HepG2 (cell line): ENCODE measurements at regions not wholly inside any gene's neighbourhood (a gene's known extent, or its start where the extent isn't known, plus 50 kb on each side); places are given as distances from the start of the nearest gene placed in this dataset.

ENCODE experiments used
- ATAC-seq: fragments of 200-7000 bp; cut with Tn5 transposase; 3 replicates; pipeline ENCODE4 v1.9.1; 2020; ENCODE audit warnings: mild to moderate bottlenecking, moderate library complexity
- BruUV-seq: library from RNA; stranded (reverse); fragments of 400-500 nt; replicated peaks from 2 replicates; lab custom pipeline; 2021; lab: Mats Ljungman, UMichigan
- CTCF ChIA-PET: fragments of 300-600 bp; formaldehyde crosslinking; extraction: SDS; loops from one replicate; lab custom pipeline; 2021; ENCODE audit warnings: low total read pairs, inconsistent platforms, low intra/inter-chr PET ratio; lab: Yijun Ruan, JAX
- POLR2A ChIA-PET: fragments of 350-600 bp; sonication (Branson Sonifier 250); formaldehyde crosslinking; loops from one replicate; lab custom pipeline; 2020; ENCODE audit warnings: antibody characterized with exemption, inconsistent platforms; lab: Yijun Ruan, JAX
- DNase-seq: peaks from one replicate; pipeline ENCODE4 v3.0.0-alpha.2; 2015; ENCODE audit warnings: low spot score
- FAIRE-seq: peaks from 3 replicates; lab custom pipeline; 2011; peaks lifted over from hg19 to GRCh38; lab: Jason Lieb, UNC
- H2AFZ ChIP-seq: one replicate; pipeline ENCODE4 v1.6.1; 2011; ENCODE audit warnings: low read length, inconsistent platforms
- H3K27ac ChIP-seq: fragments of 300-600 bp; 3 replicates; pipeline ENCODE4 v1.8.0; 2011; ENCODE audit warnings: mixed run types, mild to moderate bottlenecking, mixed read lengths, low read length, inconsistent platforms; ENCODE audit not compliant: insufficient read depth; ENCODE audit errors: extremely low read length
- H3K27me3 ChIP-seq, 2 experiments: fragments of 200-600 bp in 1 of 2; 2 replicates in 1 of 2; 3 replicates in 1 of 2; pipeline versions ENCODE4 v1.6.0 to v1.8.0; 2011; ENCODE audit warnings: low read length in 2 of 2, mild to moderate bottlenecking in 2 of 2, moderate library complexity in 2 of 2, inconsistent platforms in 1 of 2; ENCODE audit not compliant: insufficient read depth in 2 of 2, control insufficient read depth in 1 of 2
- H3K36me3 ChIP-seq, 2 experiments: fragments of 200-600 bp in 1 of 2; replicated peaks in 1 of 2; 2 replicates in 1 of 2; 3 replicates in 1 of 2; pipeline versions ENCODE4 v1.5.1 to v1.8.0; 2011; ENCODE audit warnings: low read length in 2 of 2, inconsistent platforms in 1 of 2; ENCODE audit not compliant: insufficient read depth in 2 of 2, control insufficient read depth in 1 of 2
- H3K4me1 ChIP-seq: 2 replicates; pipeline ENCODE4 v1.5.1; 2012; ENCODE audit warnings: low read length, inconsistent platforms; ENCODE audit not compliant: insufficient read depth
- H3K4me2 ChIP-seq: 2 replicates; pipeline ENCODE4 v1.6.0; 2011; ENCODE audit warnings: low read depth, low read length, inconsistent platforms
- H3K4me3 ChIP-seq, 3 experiments: fragments of 200-600 bp in 1 of 3; sonication (generic), shearing (Covaris generic) in 1 of 3; replicated peaks in 1 of 3; 2 replicates each; pipeline ENCODE4 v1.5.1; 2011 to 2016; ENCODE audit warnings: low read length in 3 of 3, inconsistent platforms in 2 of 3, low read depth in 2 of 3, mild to moderate bottlenecking in 2 of 3, control low read depth in 1 of 3, mixed read lengths in 1 of 3; ENCODE audit not compliant: insufficient read depth in 1 of 3
- H3K79me2 ChIP-seq: one replicate; pipeline ENCODE4 v1.6.1; 2011; ENCODE audit warnings: low read length, inconsistent platforms; ENCODE audit not compliant: insufficient read depth
- H3K9ac ChIP-seq: 2 replicates; pipeline ENCODE4 v1.6.0; 2011; ENCODE audit warnings: mild to moderate bottlenecking, low read depth, low read length, inconsistent platforms; ENCODE audit not compliant: insufficient read depth
- H3K9me3 ChIP-seq: 2 replicates; pipeline ENCODE4 v1.5.1; 2012; ENCODE audit warnings: mild to moderate bottlenecking, low read length
- H4K20me1 ChIP-seq: 2 replicates; pipeline ENCODE4 v1.6.0; 2011; ENCODE audit warnings: inconsistent platforms, mild to moderate bottlenecking, low read length, moderate library complexity; ENCODE audit not compliant: insufficient read depth
- AKNA ChIP-seq: sonication (generic); formaldehyde crosslinking; IDR thresholded peaks from 2 replicates; pipeline ENCODE4 v1.4.0; 2020; ENCODE audit warnings: missing genetic modification reagents, borderline replicate concordance
- FOXP1 ChIP-seq, 2 experiments: fragments of 450-650 bp in 1 of 2; IDR thresholded peaks; 2 replicates each; pipeline ENCODE4 v1.6.1; 2017 to 2018; ENCODE audit warnings: antibody characterized with exemption in 1 of 2
- HCFC1 ChIP-seq: fragments of 150-350 bp; IDR thresholded peaks from 2 replicates; pipeline ENCODE4 v1.6.1; 2014; ENCODE audit warnings: low read depth, low read length
- KDM1A ChIP-seq: IDR thresholded peaks from 2 replicates; pipeline ENCODE4 v1.6.1; 2016; ENCODE audit warnings: missing compliant biosample characterization
- MBNL3 ChIP-seq: fragments of 250-450 bp; sonication (Bioruptor Pico); conservative IDR thresholded peaks from 2 replicates; pipeline ENCODE4 v1.8.0; 2022; ENCODE audit warnings: mild to moderate bottlenecking, inconsistent platforms
- MYPOP ChIP-seq: sonication (generic); formaldehyde crosslinking; IDR thresholded peaks from 2 replicates; pipeline ENCODE4 v1.8.1; 2023; ENCODE audit warnings: mild to moderate bottlenecking, moderate library complexity, missing genetic modification reagents
- REL ChIP-seq: sonication (generic); formaldehyde crosslinking; conservative IDR thresholded peaks from 2 replicates; pipeline ENCODE4 v1.8.0; 2022; ENCODE audit warnings: mild to moderate bottlenecking, missing genetic modification reagents, moderate library complexity
- TEAD3 ChIP-seq: optimal IDR thresholded peaks from 2 replicates; pipeline ENCODE3; 2016; ENCODE audit warnings: borderline replicate concordance
- YY1 ChIP-seq: IDR thresholded peaks from 2 replicates; pipeline ENCODE4 v1.6.1; 2011; ENCODE audit warnings: low read length, low read depth, moderate library complexity, mild to moderate bottlenecking; ENCODE audit not compliant: insufficient read depth, insufficient replicate concordance
- ZBTB34 ChIP-seq: sonication (generic); formaldehyde crosslinking; IDR thresholded peaks from 2 replicates; pipeline ENCODE4 v1.8.0; 2022; ENCODE audit warnings: mild to moderate bottlenecking, missing genetic modification reagents
- ZFP41 ChIP-seq: sonication (generic); formaldehyde crosslinking; IDR thresholded peaks from 2 replicates; pipeline ENCODE4 v1.4.0; 2020; ENCODE audit warnings: mild to moderate bottlenecking, missing genetic modification reagents, borderline replicate concordance
- ZNF350 ChIP-seq: sonication (generic); formaldehyde crosslinking; IDR thresholded peaks from 2 replicates; pipeline ENCODE4 v1.4.0; 2020; ENCODE audit warnings: mild to moderate bottlenecking, low read depth, missing genetic modification reagents, borderline replicate concordance
- ZNF552 ChIP-seq: sonication (generic); formaldehyde crosslinking; IDR thresholded peaks from 2 replicates; pipeline ENCODE4 v1.9.0; 2022; ENCODE audit warnings: missing genetic modification reagents, mild to moderate bottlenecking, borderline replicate concordance
- ZNF576 ChIP-seq: sonication (generic); formaldehyde crosslinking; IDR thresholded peaks from 2 replicates; pipeline ENCODE4 v1.4.0; 2020; ENCODE audit warnings: mild to moderate bottlenecking, missing genetic modification reagents
- WGBS: methylation state at CpG from one replicate; pipeline ENCODE4 v1.1.6; 2017; ENCODE audit warnings: low lambda C conversion rate; 5-methylcytosine and 5-hydroxymethylcytosine counted together
- in situ Hi-C: cut with HindIII; loops from 2 replicates; pipeline ENCODE4 v1.10.0; 2017; ENCODE audit warnings: low pct_unique_long_range_greater_than_20kb; ENCODE audit not compliant: extremely low pct_ligation_motif_present
- intact Hi-C: fragments of 100-400 bp; cut with micrococcal nuclease; formaldehyde crosslinking; loops from one replicate; pipeline ENCODE4 v1.10.0; 2022; ENCODE audit not compliant: unreplicated experiment

GRCh38 chr7:68065581-68065980, 1068.9 kb downstream of the TYW1 start (continued):
- TF ChIP-seq ZNF576 (no peak), AKNA (CRISPR knock-in tag) (no peak), HCFC1 (no peak), ZBTB34 (CRISPR knock-in tag) (no peak)

- intact Hi-C loops (no loop called here), in situ Hi-C loops (no loop called here)
- POLR2A ChIA-PET, result no interaction called here
- H2AFZ ChIP-seq, result no peak overlapping the region
- H3K9me3 ChIP-seq, result no peaks in the 10 kb centered on the region
- H3K36me3 ChIP-seq, result no peaks in the 10 kb centered on the region
- no peak overlapping the region for H3K4me3 ChIP-seq
- no peak overlapping the region for H3K9ac ChIP-seq
- FAIRE-seq (no peak), DNase-seq (no peak), ATAC-seq (no peak)
- no TSS peak for BruUV-seq
- no peak overlapping the region for H3K27ac ChIP-seq
- H3K27me3 ChIP-seq, result no peaks in the 10 kb centered on the region
- WGBS, result 0% methylated on average over 4 of the region's 4 CpGs
- H4K20me1 ChIP-seq, result no peaks in the 10 kb centered on the region
- CTCF ChIA-PET, result no interaction called here
- no peak overlapping the region for H3K4me2 ChIP-seq
- no peaks in the 10 kb centered on the region for H3K4me1 ChIP-seq
- no peaks in the 10 kb centered on the region for H3K79me2 ChIP-seq
- TF ChIP-seq MBNL3 (CRISPR knock-in tag), result no peak
- no peak for TF ChIP-seq ZNF552
- TF ChIP-seq ZNF350 (CRISPR knock-in tag), result no peak
- no peak for TF ChIP-seq REL (CRISPR knock-in tag)
- no peak for TF ChIP-seq FOXP1 (IDR thresholded peaks at IDR 0.05)
- no peak for TF ChIP-seq FOXP1 (CRISPR knock-in tag; IDR thresholded peaks at IDR 0.05)
- TF ChIP-seq KDM1A, result no peak
- no peak for TF ChIP-seq TEAD3
- TF ChIP-seq YY1, result no peak
- no peak for TF ChIP-seq ZFP41 (CRISPR knock-in tag)
- no peak for TF ChIP-seq MYPOP
These were observed 1071.2 kb downstream of the TYW1 start for GRCh38 chr7:68067845-68068244.
